ENCODE measurements at regions not wholly inside any gene's neighbourhood (a gene's known extent, or its start where the extent isn't known, plus 50 kb on each side); places are given as distances from the start of the nearest gene placed in this dataset.

DNA sequence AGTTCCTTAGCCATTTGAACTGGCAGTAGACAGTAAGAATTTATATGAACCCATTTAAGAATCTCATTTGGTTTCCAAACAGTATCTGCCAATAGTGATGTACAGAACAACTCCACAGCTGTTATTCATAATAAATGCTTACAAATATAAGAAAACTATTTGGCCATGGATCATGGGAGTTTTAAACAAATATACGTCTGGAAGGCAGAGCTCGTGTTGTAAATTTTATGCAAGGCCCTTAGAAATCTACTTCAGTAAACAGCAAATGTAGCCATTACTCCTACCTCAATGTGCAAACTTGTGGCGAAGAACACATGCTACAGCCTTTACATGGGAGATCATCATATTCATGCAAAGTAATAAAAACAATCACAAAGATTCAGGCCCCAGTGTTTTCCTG lies 65.3 kb upstream of the NANOGP8 start:
- H3F3A ChIP-seq (ENCODE audit: insufficient read depth, low read length, poor library complexity, severe bottlenecking): no peaks in the 10 kb centered on the region
- no peaks in the 10 kb centered on the region for H3K79me2 ChIP-seq (replicated peaks; ENCODE audit: insufficient read depth, low read length)
- no peaks in the 10 kb centered on the region for H3K27me3 ChIP-seq (ENCODE audit: insufficient read depth, low read depth, low read length)
- H3K27ac ChIP-seq (ENCODE audit: low read length): no peak overlapping the region
- TF ChIP-seq EP300 (conservative IDR thresholded peaks at IDR 0.05; ENCODE audit: poor library complexity, severe bottlenecking) (no peak), SMC3 (conservative IDR thresholded peaks at IDR 0.05; ENCODE audit: poor library complexity) (no peak), RAD21 (conservative IDR thresholded peaks at IDR 0.05) (no peak), TAF1 (IDR thresholded peaks at IDR 0.05; ENCODE audit: low read depth) (no peak), MXI1 (conservative IDR thresholded peaks at IDR 0.05; ENCODE audit: poor library complexity, severe bottlenecking) (no peak), EZH2 (IDR thresholded peaks at IDR 0.05; ENCODE audit: borderline replicate concordance, insufficient read depth, low read length, poor library complexity, severe bottlenecking) (no peak), POLR2AphosphoS5 (IDR thresholded peaks at IDR 0.05) (no peak)
- TF ChIP-seq, protein P1, sequence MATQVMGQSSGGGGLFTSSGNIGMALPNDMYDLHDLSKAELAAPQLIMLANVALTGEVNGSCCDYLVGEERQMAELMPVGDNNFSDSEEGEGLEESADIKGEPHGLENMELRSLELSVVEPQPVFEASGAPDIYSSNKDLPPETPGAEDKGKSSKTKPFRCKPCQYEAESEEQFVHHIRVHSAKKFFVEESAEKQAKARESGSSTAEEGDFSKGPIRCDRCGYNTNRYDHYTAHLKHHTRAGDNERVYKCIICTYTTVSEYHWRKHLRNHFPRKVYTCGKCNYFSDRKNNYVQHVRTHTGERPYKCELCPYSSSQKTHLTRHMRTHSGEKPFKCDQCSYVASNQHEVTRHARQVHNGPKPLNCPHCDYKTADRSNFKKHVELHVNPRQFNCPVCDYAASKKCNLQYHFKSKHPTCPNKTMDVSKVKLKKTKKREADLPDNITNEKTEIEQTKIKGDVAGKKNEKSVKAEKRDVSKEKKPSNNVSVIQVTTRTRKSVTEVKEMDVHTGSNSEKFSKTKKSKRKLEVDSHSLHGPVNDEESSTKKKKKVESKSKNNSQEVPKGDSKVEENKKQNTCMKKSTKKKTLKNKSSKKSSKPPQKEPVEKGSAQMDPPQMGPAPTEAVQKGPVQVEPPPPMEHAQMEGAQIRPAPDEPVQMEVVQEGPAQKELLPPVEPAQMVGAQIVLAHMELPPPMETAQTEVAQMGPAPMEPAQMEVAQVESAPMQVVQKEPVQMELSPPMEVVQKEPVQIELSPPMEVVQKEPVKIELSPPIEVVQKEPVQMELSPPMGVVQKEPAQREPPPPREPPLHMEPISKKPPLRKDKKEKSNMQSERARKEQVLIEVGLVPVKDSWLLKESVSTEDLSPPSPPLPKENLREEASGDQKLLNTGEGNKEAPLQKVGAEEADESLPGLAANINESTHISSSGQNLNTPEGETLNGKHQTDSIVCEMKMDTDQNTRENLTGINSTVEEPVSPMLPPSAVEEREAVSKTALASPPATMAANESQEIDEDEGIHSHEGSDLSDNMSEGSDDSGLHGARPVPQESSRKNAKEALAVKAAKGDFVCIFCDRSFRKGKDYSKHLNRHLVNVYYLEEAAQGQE (IDR thresholded peaks at IDR 0.05; ENCODE audit: borderline replicate concordance): no peak
- TF ChIP-seq, protein P2, sequence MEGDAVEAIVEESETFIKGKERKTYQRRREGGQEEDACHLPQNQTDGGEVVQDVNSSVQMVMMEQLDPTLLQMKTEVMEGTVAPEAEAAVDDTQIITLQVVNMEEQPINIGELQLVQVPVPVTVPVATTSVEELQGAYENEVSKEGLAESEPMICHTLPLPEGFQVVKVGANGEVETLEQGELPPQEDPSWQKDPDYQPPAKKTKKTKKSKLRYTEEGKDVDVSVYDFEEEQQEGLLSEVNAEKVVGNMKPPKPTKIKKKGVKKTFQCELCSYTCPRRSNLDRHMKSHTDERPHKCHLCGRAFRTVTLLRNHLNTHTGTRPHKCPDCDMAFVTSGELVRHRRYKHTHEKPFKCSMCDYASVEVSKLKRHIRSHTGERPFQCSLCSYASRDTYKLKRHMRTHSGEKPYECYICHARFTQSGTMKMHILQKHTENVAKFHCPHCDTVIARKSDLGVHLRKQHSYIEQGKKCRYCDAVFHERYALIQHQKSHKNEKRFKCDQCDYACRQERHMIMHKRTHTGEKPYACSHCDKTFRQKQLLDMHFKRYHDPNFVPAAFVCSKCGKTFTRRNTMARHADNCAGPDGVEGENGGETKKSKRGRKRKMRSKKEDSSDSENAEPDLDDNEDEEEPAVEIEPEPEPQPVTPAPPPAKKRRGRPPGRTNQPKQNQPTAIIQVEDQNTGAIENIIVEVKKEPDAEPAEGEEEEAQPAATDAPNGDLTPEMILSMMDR (IDR thresholded peaks at IDR 0.05; ENCODE audit: poor library complexity, severe bottlenecking): no peak
- H3K9ac ChIP-seq (ENCODE audit: low read length): no peak overlapping the region
- no peaks in the 10 kb centered on the region for H3K9me3 ChIP-seq (ENCODE audit: low read length)
- H4K20me1 ChIP-seq (ENCODE audit: insufficient read depth): no peaks in the 10 kb centered on the region
- no peak overlapping the region for H2AFZ ChIP-seq (ENCODE audit: low read depth, low read length)
- H3K9me2 ChIP-seq (ENCODE audit: insufficient read depth, low read length): no peaks in the 10 kb centered on the region
- no peak overlapping the region for H3K4me2 ChIP-seq (ENCODE audit: low read length)
- H3K4me3 ChIP-seq (ENCODE audit: low read length): no peak overlapping the region
- H3K36me3 ChIP-seq (ENCODE audit: insufficient read depth, low read length): no peaks in the 10 kb centered on the region

DNA sequence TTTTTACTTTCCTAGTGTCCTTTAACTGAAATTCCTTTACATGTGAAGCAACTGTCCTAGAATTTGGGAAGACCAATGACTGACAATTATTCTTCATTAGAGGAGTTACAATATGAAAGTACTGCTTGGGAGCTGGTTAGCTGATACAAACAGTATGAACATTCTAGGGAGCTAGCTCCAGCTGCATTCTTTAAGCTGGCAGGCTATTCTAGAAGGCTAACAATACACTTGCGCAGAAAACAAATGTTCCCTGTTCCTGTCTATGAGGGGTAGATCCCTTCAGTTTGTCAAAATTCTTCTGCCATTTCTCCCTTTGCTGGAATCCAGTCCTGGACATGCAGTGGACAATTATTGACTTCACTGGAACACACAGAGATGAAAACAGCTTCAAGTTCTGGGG lies 60.2 kb upstream of the NANOGP8 start:
- Histone ChIP-seq H2AFZ (ENCODE audit: low read depth, low read length) (no peak overlapping the region), H3K27me3 (ENCODE audit: insufficient read depth, low read depth, low read length) (no peaks in the 10 kb centered on the region), H4K20me1 (ENCODE audit: insufficient read depth) (no peaks in the 10 kb centered on the region), H3K36me3 (ENCODE audit: insufficient read depth, low read length) (no peaks in the 10 kb centered on the region), H3F3A (ENCODE audit: insufficient read depth, low read length, poor library complexity, severe bottlenecking) (no peaks in the 10 kb centered on the region), H3K79me2 (replicated peaks; ENCODE audit: insufficient read depth, low read length) (no peaks in the 10 kb centered on the region), H3K9me2 (ENCODE audit: insufficient read depth, low read length) (no peaks in the 10 kb centered on the region), H3K4me3 (ENCODE audit: low read length) (no peak overlapping the region), H3K4me2 (ENCODE audit: low read length) (no peak overlapping the region), H3K9me3 (ENCODE audit: low read length) (no peaks in the 10 kb centered on the region), H3K27ac (ENCODE audit: low read length) (no peak overlapping the region), H3K9ac (ENCODE audit: low read length) (no peak overlapping the region)
- no peak for TF ChIP-seq TAF1 (IDR thresholded peaks at IDR 0.05; ENCODE audit: low read depth)
- no peak for TF ChIP-seq POLR2AphosphoS5 (IDR thresholded peaks at IDR 0.05)
- no peak for TF ChIP-seq RAD21 (conservative IDR thresholded peaks at IDR 0.05)

DNA sequence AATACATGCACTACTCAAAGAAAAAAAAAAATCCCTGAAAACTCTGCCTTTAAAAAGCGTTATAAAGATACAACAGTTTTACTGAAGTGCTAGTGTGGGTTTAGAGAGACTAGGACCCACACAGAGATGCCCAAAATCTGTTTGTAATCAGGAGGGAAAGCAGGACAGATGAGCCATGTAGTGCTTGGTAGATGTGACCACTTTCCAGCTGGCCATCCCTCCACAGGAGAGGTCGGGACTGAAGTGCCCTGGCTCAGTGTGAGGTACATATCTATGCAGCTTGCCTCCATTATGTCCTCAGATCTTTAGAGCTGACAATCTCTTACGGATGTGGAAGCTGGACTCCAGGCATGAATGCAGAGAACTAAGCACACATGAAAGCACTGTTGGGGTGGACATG lies 57.5 kb upstream of the NANOGP8 start:
- Histone ChIP-seq H2AFZ (ENCODE audit: low read depth, low read length) (no peak overlapping the region), H3K9me2 (ENCODE audit: insufficient read depth, low read length) (no peaks in the 10 kb centered on the region), H3K79me2 (replicated peaks; ENCODE audit: insufficient read depth, low read length) (no peaks in the 10 kb centered on the region), H4K20me1 (ENCODE audit: insufficient read depth) (no peaks in the 10 kb centered on the region), H3F3A (ENCODE audit: insufficient read depth, low read length, poor library complexity, severe bottlenecking) (no peaks in the 10 kb centered on the region), H3K27ac (ENCODE audit: low read length) (no peak overlapping the region), H3K27me3 (ENCODE audit: insufficient read depth, low read depth, low read length) (no peaks in the 10 kb centered on the region), H3K36me3 (ENCODE audit: insufficient read depth, low read length) (no peaks in the 10 kb centered on the region), H3K4me3 (ENCODE audit: low read length) (no peak overlapping the region), H3K4me2 (ENCODE audit: low read length) (no peak overlapping the region), H3K9me3 (ENCODE audit: low read length) (no peaks in the 10 kb centered on the region), H3K9ac (ENCODE audit: low read length) (no peak overlapping the region)
- TF ChIP-seq, protein P2 (IDR thresholded peaks at IDR 0.05; ENCODE audit: poor library complexity, severe bottlenecking): no peak
- TF ChIP-seq POLR2AphosphoS5 (IDR thresholded peaks at IDR 0.05) (no peak), EP300 (conservative IDR thresholded peaks at IDR 0.05; ENCODE audit: poor library complexity, severe bottlenecking) (no peak), TAF1 (IDR thresholded peaks at IDR 0.05; ENCODE audit: low read depth) (no peak), SMC3 (conservative IDR thresholded peaks at IDR 0.05; ENCODE audit: poor library complexity) (no peak), EZH2 (IDR thresholded peaks at IDR 0.05; ENCODE audit: borderline replicate concordance, insufficient read depth, low read length, poor library complexity, severe bottlenecking) (no peak), RAD21 (conservative IDR thresholded peaks at IDR 0.05) (no peak), MXI1 (conservative IDR thresholded peaks at IDR 0.05; ENCODE audit: poor library complexity, severe bottlenecking) (no peak)
- TF ChIP-seq, protein P1 (IDR thresholded peaks at IDR 0.05; ENCODE audit: borderline replicate concordance): no peak

Data from neural cell (in vitro differentiated cells).